ENCODE measurements at regions not wholly inside any gene's neighbourhood (a gene's known extent, or its start where the extent isn't known, plus 50 kb on each side); places are given as distances from the start of the nearest gene placed in this dataset.

GRCh38 chr1:68706639-68707317 lies 209.9 kb upstream of the DEPDC1 start:
- no peak for TF ChIP-seq CTCF (IDR thresholded peaks at IDR 0.05 in 4 of 5, conservative IDR thresholded peaks at IDR 0.05 in 1 of 5)
- TF ChIP-seq POLR2A (IDR thresholded peaks at IDR 0.05) = no peak

Measured in gastrocnemius medialis (tissue), 4 donors.